ENCODE measurements at regions not wholly inside any gene's neighbourhood (a gene's known extent, or its start where the extent isn't known, plus 50 kb on each side); places are given as distances from the start of the nearest gene placed in this dataset.

DNA sequence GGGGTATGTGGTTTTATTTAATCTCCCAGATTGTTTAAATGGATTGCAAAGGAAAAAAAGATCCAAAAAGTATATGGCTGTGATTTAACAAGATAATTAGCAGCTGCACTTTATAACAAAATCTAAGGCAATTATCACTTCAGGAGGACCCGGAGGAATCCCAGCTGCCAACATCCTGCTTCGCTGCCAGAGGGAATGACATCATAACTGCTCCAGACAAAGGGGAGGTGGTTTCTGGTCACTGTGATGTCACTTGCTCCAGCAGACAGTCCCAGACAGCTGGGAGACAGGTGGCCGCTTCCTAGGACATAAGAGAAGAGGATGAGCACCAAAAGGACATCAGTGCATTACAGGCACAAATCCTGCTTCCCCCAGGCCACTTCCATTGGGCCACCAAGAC is 371.0 kb downstream of the BCOR start:
- dilution Hi-C loops (cut with MboI; ENCODE audit: extremely low pct_ligation_motif_present, low sequenced_read_pairs), result no loop called here
- FAIRE-seq (no peak), DNase-seq (ENCODE audit: low read depth, low spot score) (no peak)
- Histone ChIP-seq H3K4me3 (ENCODE audit: control insufficient read depth in 2 of 3, extremely low read depth in 1 of 3, insufficient read depth in 2 of 3, low read depth in 1 of 3, low read length in 3 of 3) (no peak overlapping the region), H3K9ac (ENCODE audit: control insufficient read depth, extremely low read depth, insufficient read depth, low read length) (no peak overlapping the region), H3K9me1 (ENCODE audit: control insufficient read depth, extremely low read depth, insufficient read depth, low read length) (no peaks in the 10 kb centered on the region), H3K27ac (ENCODE audit: control insufficient read depth, insufficient read depth, low read length) (no peak overlapping the region), H3K4me1 (ENCODE audit: control insufficient read depth, extremely low read depth, insufficient read depth, low read length) (peaks cover 3% of the 10 kb centered on the region), H3K27me3 (ENCODE audit: control insufficient read depth, extremely low read depth, insufficient read depth, low read length) (no peaks in the 10 kb centered on the region), H3K36me3 (ENCODE audit: control insufficient read depth in 2 of 2, extremely low read depth in 1 of 2, insufficient read depth in 2 of 2, low read length in 2 of 2) (no peaks in the 10 kb centered on the region), H2AFZ (ENCODE audit: control insufficient read depth, low read length) (no peak overlapping the region), H4K20me1 (ENCODE audit: control insufficient read depth, extremely low read depth, insufficient read depth, low read length) (no peaks in the 10 kb centered on the region), H3K9me3 (ENCODE audit: control insufficient read depth, low read depth, low read length) (no peaks in the 10 kb centered on the region), H3K79me2 (ENCODE audit: control insufficient read depth, insufficient read depth, low read length) (no peaks in the 10 kb centered on the region), H3K4me2 (ENCODE audit: control insufficient read depth, extremely low read depth, insufficient read depth, low read depth, low read length) (no peak overlapping the region)
- TF ChIP-seq, protein P1, sequence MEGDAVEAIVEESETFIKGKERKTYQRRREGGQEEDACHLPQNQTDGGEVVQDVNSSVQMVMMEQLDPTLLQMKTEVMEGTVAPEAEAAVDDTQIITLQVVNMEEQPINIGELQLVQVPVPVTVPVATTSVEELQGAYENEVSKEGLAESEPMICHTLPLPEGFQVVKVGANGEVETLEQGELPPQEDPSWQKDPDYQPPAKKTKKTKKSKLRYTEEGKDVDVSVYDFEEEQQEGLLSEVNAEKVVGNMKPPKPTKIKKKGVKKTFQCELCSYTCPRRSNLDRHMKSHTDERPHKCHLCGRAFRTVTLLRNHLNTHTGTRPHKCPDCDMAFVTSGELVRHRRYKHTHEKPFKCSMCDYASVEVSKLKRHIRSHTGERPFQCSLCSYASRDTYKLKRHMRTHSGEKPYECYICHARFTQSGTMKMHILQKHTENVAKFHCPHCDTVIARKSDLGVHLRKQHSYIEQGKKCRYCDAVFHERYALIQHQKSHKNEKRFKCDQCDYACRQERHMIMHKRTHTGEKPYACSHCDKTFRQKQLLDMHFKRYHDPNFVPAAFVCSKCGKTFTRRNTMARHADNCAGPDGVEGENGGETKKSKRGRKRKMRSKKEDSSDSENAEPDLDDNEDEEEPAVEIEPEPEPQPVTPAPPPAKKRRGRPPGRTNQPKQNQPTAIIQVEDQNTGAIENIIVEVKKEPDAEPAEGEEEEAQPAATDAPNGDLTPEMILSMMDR (optimal IDR thresholded peaks at IDR 0.05 in 1 of 3, IDR thresholded peaks at IDR 0.05 in 1 of 3, conservative IDR thresholded peaks at IDR 0.05 in 1 of 3; ENCODE audit: extremely low read depth in 1 of 3, insufficient read depth in 2 of 3, low read length in 3 of 3), result no peak
- TF ChIP-seq EZH2 (IDR thresholded peaks at IDR 0.05; ENCODE audit: low read length), result no peak

- no peak overlapping the region for H3K27ac ChIP-seq (ENCODE audit: control insufficient read depth, insufficient read depth, low read length)
- no peak overlapping the region for H3K4me2 ChIP-seq (ENCODE audit: control insufficient read depth, extremely low read depth, insufficient read depth, low read depth, low read length)
- TF ChIP-seq EZH2 (IDR thresholded peaks at IDR 0.05; ENCODE audit: low read length), result no peak
- TF ChIP-seq, protein P1 (optimal IDR thresholded peaks at IDR 0.05 in 1 of 3, IDR thresholded peaks at IDR 0.05 in 1 of 3, conservative IDR thresholded peaks at IDR 0.05 in 1 of 3; ENCODE audit: extremely low read depth in 1 of 3, insufficient read depth in 2 of 3, low read length in 3 of 3), result no peak
- no peaks in the 10 kb centered on the region for H3K36me3 ChIP-seq (ENCODE audit: control insufficient read depth in 2 of 2, extremely low read depth in 1 of 2, insufficient read depth in 2 of 2, low read length in 2 of 2)
- FAIRE-seq (no peak), DNase-seq (ENCODE audit: low read depth, low spot score) (no peak)
- H3K27me3 ChIP-seq (ENCODE audit: control insufficient read depth, extremely low read depth, insufficient read depth, low read length), result no peaks in the 10 kb centered on the region
- no peaks in the 10 kb centered on the region for H4K20me1 ChIP-seq (ENCODE audit: control insufficient read depth, extremely low read depth, insufficient read depth, low read length)
- no peaks in the 10 kb centered on the region for H3K79me2 ChIP-seq (ENCODE audit: control insufficient read depth, insufficient read depth, low read length)
- dilution Hi-C loops (cut with MboI; ENCODE audit: extremely low pct_ligation_motif_present, low sequenced_read_pairs), result no loop called here
- H3K4me3 ChIP-seq (ENCODE audit: control insufficient read depth in 2 of 3, extremely low read depth in 1 of 3, insufficient read depth in 2 of 3, low read depth in 1 of 3, low read length in 3 of 3), result no peak overlapping the region
- peaks cover 3% of the 10 kb centered on the region for H3K4me1 ChIP-seq (ENCODE audit: control insufficient read depth, extremely low read depth, insufficient read depth, low read length)
- no peaks in the 10 kb centered on the region for H3K9me3 ChIP-seq (ENCODE audit: control insufficient read depth, low read depth, low read length)
- no peak overlapping the region for H2AFZ ChIP-seq (ENCODE audit: control insufficient read depth, low read length)
- H3K9me1 ChIP-seq (ENCODE audit: control insufficient read depth, extremely low read depth, insufficient read depth, low read length), result no peaks in the 10 kb centered on the region
- H3K9ac ChIP-seq (ENCODE audit: control insufficient read depth, extremely low read depth, insufficient read depth, low read length), result no peak overlapping the region
These were observed 369.7 kb downstream of the BCOR start for GRCh38 chrX:39728025-39728424.

Measured in keratinocyte (primary cell).